ENCODE measurements at regions not wholly inside any gene's neighbourhood (a gene's known extent, or its start where the extent isn't known, plus 50 kb on each side); places are given as distances from the start of the nearest gene placed in this dataset.
"Not testable (repeated sequence)": the region's sequence is repeated elsewhere in the genome, so short reads cannot be mapped to it uniquely, and the experiment has no call there.

- DNase-seq; H3K27me3 ChIP-seq (ENCODE audit: control insufficient read depth, insufficient read depth, low read length); H3K4me1 ChIP-seq (ENCODE audit: control insufficient read depth, insufficient read depth, low read length); H3K36me3 ChIP-seq (ENCODE audit: control insufficient read depth, insufficient read depth, low read length); H3K9me3 ChIP-seq (ENCODE audit: control insufficient read depth, low read depth, low read length); H3K4me3 ChIP-seq (ENCODE audit: low read length); H3K27ac ChIP-seq (ENCODE audit: low read length): not testable (repeated sequence)
- no CpG with 5 or more reads among the region's 4 CpGs for WGBS (ENCODE audit: insufficient coverage, low lambda C conversion rate)
These were observed 586.4 kb upstream of the MBL2 start for GRCh38 chr10:53358978-53359377.

DNA sequence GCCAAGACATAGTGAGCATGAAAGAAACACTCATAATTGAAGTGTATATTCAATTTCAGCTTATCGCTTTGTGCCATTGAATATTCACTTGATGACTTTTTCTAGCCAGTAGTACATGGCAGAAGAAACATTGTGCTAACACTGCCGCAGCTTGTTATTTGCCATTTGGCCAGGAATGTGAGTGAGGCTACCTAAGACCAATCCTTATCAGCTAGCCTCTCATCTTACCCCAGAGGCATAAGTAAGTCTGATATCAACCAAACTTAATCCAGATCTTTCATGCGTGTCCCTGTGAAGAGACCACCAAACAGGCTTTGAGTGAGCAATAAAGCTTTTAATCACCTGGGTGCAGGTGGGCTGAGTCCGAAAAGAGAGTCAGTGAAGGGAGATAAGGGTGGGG is 586.0 kb upstream of the MBL2 start:
- H3K4me1 ChIP-seq (ENCODE audit: control insufficient read depth, insufficient read depth, low read length), result no peaks in the 10 kb centered on the region
- no peaks in the 10 kb centered on the region for H3K36me3 ChIP-seq (ENCODE audit: control insufficient read depth, insufficient read depth, low read length)
- H3K9me3 ChIP-seq (ENCODE audit: control insufficient read depth, low read depth, low read length), result no peaks in the 10 kb centered on the region
- H3K4me3 ChIP-seq (ENCODE audit: low read length), result no peak overlapping the region
- DNase-seq, result no peak
- H3K27me3 ChIP-seq (ENCODE audit: control insufficient read depth, insufficient read depth, low read length), result no peaks in the 10 kb centered on the region
- 92% methylated on average over 2 of the region's 4 CpGs for WGBS (ENCODE audit: insufficient coverage, low lambda C conversion rate)
- H3K27ac ChIP-seq (ENCODE audit: low read length), result no peak overlapping the region

DNA sequence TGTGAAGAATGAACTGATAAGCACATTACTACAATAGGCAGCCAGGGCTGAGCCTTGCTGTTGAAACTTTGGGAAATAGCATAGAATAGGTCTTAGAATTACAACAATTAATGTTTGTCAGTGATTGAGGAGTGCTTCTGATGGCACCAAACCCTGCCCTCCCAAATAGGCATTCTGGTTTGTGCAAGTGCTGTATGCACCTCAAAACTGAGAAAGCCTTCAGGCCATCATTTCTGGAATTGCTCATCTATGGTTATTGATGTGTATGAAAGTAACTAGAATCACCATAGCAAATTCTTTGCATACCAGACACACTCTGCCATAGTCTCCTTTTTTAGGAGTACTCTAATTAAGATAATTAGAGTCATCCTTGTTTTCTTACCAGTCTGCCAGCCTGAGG is 585.0 kb upstream of the MBL2 start:
- Histone ChIP-seq H3K4me3 (ENCODE audit: low read length) (no peak overlapping the region), H3K27ac (ENCODE audit: low read length) (no peak overlapping the region), H3K4me1 (ENCODE audit: control insufficient read depth, insufficient read depth, low read length) (no peaks in the 10 kb centered on the region), H3K27me3 (ENCODE audit: control insufficient read depth, insufficient read depth, low read length) (no peaks in the 10 kb centered on the region), H3K36me3 (ENCODE audit: control insufficient read depth, insufficient read depth, low read length) (no peaks in the 10 kb centered on the region), H3K9me3 (ENCODE audit: control insufficient read depth, low read depth, low read length) (no peaks in the 10 kb centered on the region)
- DNase-seq, result no peak

DNA sequence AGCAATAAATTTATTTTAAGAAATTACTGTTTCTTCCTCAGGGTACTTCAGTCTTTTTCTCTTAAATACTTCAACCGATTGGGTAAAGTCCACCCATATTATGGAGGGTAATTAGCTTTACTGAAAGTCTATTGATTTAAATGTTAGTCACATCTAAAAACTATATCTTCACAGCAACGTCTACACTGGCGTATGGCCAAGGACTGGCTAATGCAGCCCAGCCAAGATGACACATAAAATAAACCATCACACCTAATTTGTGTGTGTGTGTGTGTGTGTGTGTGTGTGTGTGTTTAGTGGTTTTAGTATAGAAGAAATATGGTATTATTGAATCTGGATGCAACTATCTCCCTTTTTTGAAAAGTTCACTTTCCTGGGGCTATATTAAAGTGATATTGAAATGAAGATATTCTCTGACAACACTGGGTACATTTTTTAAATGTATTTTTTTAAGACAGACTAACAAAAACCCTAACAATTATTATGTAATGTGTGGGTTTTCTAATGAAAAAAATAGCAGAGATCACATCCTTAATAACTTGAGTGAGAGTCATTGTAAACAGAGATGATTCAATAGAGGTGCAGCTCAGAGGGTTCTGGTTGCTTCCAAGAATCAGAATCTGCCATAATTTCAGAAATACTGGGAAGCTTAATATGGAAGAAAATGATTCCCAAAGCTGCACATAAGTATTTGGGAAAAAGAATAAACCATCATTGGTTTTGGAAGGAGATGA is 584.2 kb upstream of the MBL2 start:
- Histone ChIP-seq H3K27ac (ENCODE audit: low read length) (no peak overlapping the region), H3K4me3 (ENCODE audit: low read length) (no peak overlapping the region), H3K27me3 (ENCODE audit: control insufficient read depth, insufficient read depth, low read length) (no peaks in the 10 kb centered on the region), H3K36me3 (ENCODE audit: control insufficient read depth, insufficient read depth, low read length) (no peaks in the 10 kb centered on the region), H3K4me1 (ENCODE audit: control insufficient read depth, insufficient read depth, low read length) (no peaks in the 10 kb centered on the region), H3K9me3 (ENCODE audit: control insufficient read depth, low read depth, low read length) (no peaks in the 10 kb centered on the region)
- DNase-seq, result no peak
- no CpG with 5 or more reads among the region's 3 CpGs for WGBS (ENCODE audit: insufficient coverage, low lambda C conversion rate)

DNA sequence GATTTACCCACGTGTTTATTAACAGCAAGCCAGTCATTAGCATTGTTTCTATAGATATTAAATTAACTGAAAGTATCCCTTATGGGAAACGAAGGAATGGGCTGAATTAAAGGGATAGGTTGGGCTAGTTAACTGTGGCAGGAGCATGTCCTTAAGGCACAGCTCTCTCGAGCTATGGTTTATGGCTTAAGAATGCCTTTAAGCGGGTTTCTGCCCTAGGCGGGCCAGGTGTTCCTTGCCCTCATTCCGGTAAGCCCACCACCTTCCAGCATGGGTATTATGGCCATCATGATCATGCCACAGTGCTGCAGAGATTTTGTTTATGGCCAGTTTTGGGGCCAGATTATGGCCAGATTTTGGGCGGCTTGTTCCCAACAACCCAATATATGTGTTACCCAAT is 569.9 kb upstream of the MBL2 start:
- not testable (repeated sequence) for H3K4me3 ChIP-seq (ENCODE audit: low read length)

GRCh38 chr10:53338199-53338598 is 565.6 kb upstream of the MBL2 start:
- not testable (repeated sequence) for DNase-seq; H3K27me3 ChIP-seq (ENCODE audit: control insufficient read depth, insufficient read depth, low read length); H3K9me3 ChIP-seq (ENCODE audit: control insufficient read depth, low read depth, low read length); H3K4me1 ChIP-seq (ENCODE audit: control insufficient read depth, insufficient read depth, low read length); H3K27ac ChIP-seq (ENCODE audit: low read length); H3K36me3 ChIP-seq (ENCODE audit: control insufficient read depth, insufficient read depth, low read length); H3K4me3 ChIP-seq (ENCODE audit: low read length)
- WGBS (ENCODE audit: insufficient coverage, low lambda C conversion rate), result no CpG with 5 or more reads among the region's 2 CpGs

More for the DNA sequence above, 569.9 kb upstream of the MBL2 start:
- WGBS (ENCODE audit: insufficient coverage, low lambda C conversion rate), result no CpG with 5 or more reads among the region's 7 CpGs
- H3K9me3 ChIP-seq (ENCODE audit: control insufficient read depth, low read depth, low read length); H3K27me3 ChIP-seq (ENCODE audit: control insufficient read depth, insufficient read depth, low read length); H3K4me1 ChIP-seq (ENCODE audit: control insufficient read depth, insufficient read depth, low read length); DNase-seq; H3K27ac ChIP-seq (ENCODE audit: low read length); H3K36me3 ChIP-seq (ENCODE audit: control insufficient read depth, insufficient read depth, low read length): not testable (repeated sequence)

GRCh38 chr10:53335803-53336422 is 563.3 kb upstream of the MBL2 start:
- not testable (repeated sequence) for H3K4me3 ChIP-seq (ENCODE audit: low read length); H3K27me3 ChIP-seq (ENCODE audit: control insufficient read depth, insufficient read depth, low read length); H3K36me3 ChIP-seq (ENCODE audit: control insufficient read depth, insufficient read depth, low read length); H3K27ac ChIP-seq (ENCODE audit: low read length); H3K4me1 ChIP-seq (ENCODE audit: control insufficient read depth, insufficient read depth, low read length); H3K9me3 ChIP-seq (ENCODE audit: control insufficient read depth, low read depth, low read length); DNase-seq
- no CpG with 5 or more reads among the region's 6 CpGs for WGBS (ENCODE audit: insufficient coverage, low lambda C conversion rate)

DNA sequence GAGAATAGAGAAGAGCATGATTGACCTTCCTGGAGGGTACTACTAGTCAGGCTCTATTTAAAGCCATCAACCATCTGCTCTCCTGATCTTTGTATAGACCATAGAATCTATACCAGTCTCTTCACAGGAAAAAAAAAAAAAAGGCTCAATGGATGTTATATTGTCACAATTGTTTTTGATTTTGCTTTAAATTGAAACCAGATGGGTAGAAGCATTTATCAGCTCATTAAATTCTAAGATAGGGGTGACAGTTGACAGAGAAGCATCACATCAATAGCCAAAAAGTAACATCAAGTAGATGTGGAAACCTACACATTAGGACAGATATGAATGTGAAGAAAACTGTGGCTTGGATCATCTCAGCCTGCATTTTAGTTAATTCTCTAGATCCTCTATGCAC is 558.9 kb upstream of the MBL2 start:
- Histone ChIP-seq H3K36me3 (ENCODE audit: control insufficient read depth, insufficient read depth, low read length) (no peaks in the 10 kb centered on the region), H3K27ac (ENCODE audit: low read length) (no peak overlapping the region), H3K4me1 (ENCODE audit: control insufficient read depth, insufficient read depth, low read length) (no peaks in the 10 kb centered on the region), H3K9me3 (ENCODE audit: control insufficient read depth, low read depth, low read length) (peaks cover 4% of the 10 kb centered on the region), H3K4me3 (ENCODE audit: low read length) (no peak overlapping the region), H3K27me3 (ENCODE audit: control insufficient read depth, insufficient read depth, low read length) (no peaks in the 10 kb centered on the region)
- no peak for DNase-seq

- WGBS (ENCODE audit: insufficient coverage, low lambda C conversion rate), result no CpG with 5 or more reads among the region's 10 CpGs
- not testable (repeated sequence) for H3K4me1 ChIP-seq (ENCODE audit: control insufficient read depth, insufficient read depth, low read length); DNase-seq
These were observed 554.1 kb upstream of the MBL2 start for GRCh38 chr10:53326401-53327305.

GRCh38 chr10:53325066-53325465 is 552.5 kb upstream of the MBL2 start:
- H3K9me3 ChIP-seq (ENCODE audit: control insufficient read depth, low read depth, low read length), result no peaks in the 10 kb centered on the region
- no peak overlapping the region for H3K4me3 ChIP-seq (ENCODE audit: low read length)
- no peaks in the 10 kb centered on the region for H3K27me3 ChIP-seq (ENCODE audit: control insufficient read depth, insufficient read depth, low read length)
- no peak overlapping the region for H3K27ac ChIP-seq (ENCODE audit: low read length)
- no peak for DNase-seq
- WGBS (ENCODE audit: insufficient coverage, low lambda C conversion rate), result 83% methylated on average over 1 of the region's 5 CpGs
- no peaks in the 10 kb centered on the region for H3K36me3 ChIP-seq (ENCODE audit: control insufficient read depth, insufficient read depth, low read length)
- H3K4me1 ChIP-seq (ENCODE audit: control insufficient read depth, insufficient read depth, low read length), result no peaks in the 10 kb centered on the region

More at GRCh38 chr10:53326401-53327305, 554.1 kb upstream of the MBL2 start:
- H3K36me3 ChIP-seq (ENCODE audit: control insufficient read depth, insufficient read depth, low read length); H3K27ac ChIP-seq (ENCODE audit: low read length); H3K27me3 ChIP-seq (ENCODE audit: control insufficient read depth, insufficient read depth, low read length); H3K4me3 ChIP-seq (ENCODE audit: low read length); H3K9me3 ChIP-seq (ENCODE audit: control insufficient read depth, low read depth, low read length): not testable (repeated sequence)

Measured in large intestine (tissue), 3 donors.